ENCODE measurements at regions not wholly inside any gene's neighbourhood (a gene's known extent, or its start where the extent isn't known, plus 50 kb on each side); places are given as distances from the start of the nearest gene placed in this dataset.

DNA sequence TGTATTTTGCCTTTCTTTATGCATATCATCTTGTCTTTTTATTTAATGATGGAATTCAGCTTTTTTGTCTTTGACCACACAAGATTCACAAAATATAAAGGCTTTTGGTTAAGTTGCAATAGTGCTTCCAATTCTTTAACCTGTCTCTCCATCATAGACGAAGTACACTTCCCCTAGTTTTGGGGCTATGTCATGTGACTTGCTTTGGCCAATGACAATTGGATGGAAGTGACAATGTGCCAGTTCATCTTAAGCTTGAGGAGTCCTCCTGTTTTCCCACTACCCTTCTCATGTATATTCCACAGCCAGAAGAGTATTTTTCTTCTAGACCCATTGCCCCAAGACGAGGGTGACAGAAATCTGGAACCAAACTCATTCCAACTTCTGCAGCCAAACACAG lies 419.6 kb upstream of the BRINP3 start:
- TF ChIP-seq CTCF (IDR thresholded peaks at IDR 0.05) (no peak), ZFX (IDR thresholded peaks at IDR 0.05; ENCODE audit: borderline replicate concordance) (no peak)

Measured in 22Rv1 (cell line).